HCT116 (cell line): ENCODE measurements at regions not wholly inside any gene's neighbourhood (a gene's known extent, or its start where the extent isn't known, plus 50 kb on each side); places are given as distances from the start of the nearest gene placed in this dataset.
"Not testable (repeated sequence)": the region's sequence is repeated elsewhere in the genome, so short reads cannot be mapped to it uniquely, and the experiment has no call there.

ENCODE experiments used
- ATAC-seq: fragments of 200-7000 bp; cut with Tn5 transposase; 2 replicates; pipeline ENCODE4 v1.9.1; 2020; ENCODE audit warnings: mild to moderate bottlenecking, moderate library complexity
- BruUV-seq: library from RNA; stranded (reverse); fragments of 400-500 nt; replicated peaks from 2 replicates; lab custom pipeline; 2021; lab: Mats Ljungman, UMichigan
- CTCF ChIA-PET: fragments of 300-600 bp; sonication (Branson Sonifier 250); formaldehyde crosslinking; loops from one replicate; lab custom pipeline; 2021; ENCODE audit warnings: antibody characterized with exemption; lab: Charles Lee
- POLR2A ChIA-PET: fragments of 300-600, 350-600 bp; sonication (Branson Sonifier 250); formaldehyde crosslinking; loops from one replicate; lab custom pipeline; 2021; ENCODE audit warnings: antibody characterized with exemption; lab: Charles Lee
- RAD21 ChIA-PET, 2 experiments: fragments of 300-600 bp; sonication (Branson Sonifier 250); formaldehyde crosslinking; loops; one replicate each; lab custom pipeline; 2023; ENCODE audit warnings: low total read pairs in 2 of 2; ENCODE audit not compliant: uncharacterized antibody in 2 of 2, unreplicated experiment in 2 of 2, low non-redundant PET in 1 of 2; lab: Charles Lee
- DNase-seq: peaks from one replicate; pipeline ENCODE4 v3.0.0-alpha.2; 2010; ENCODE audit warnings: low read depth, low spot score
- H2AFZ ChIP-seq: fragments of 200-600 bp; shearing (Covaris generic), sonication (generic); 2 replicates; pipeline ENCODE4 v1.6.1; 2017; ENCODE audit warnings: low read depth, mixed run types, mixed read lengths, antibody characterized with exemption, low read length; ENCODE audit not compliant: poor library complexity, severe bottlenecking
- H3K27ac ChIP-seq: 2 replicates; pipeline ENCODE4 v1.5.1; 2012; ENCODE audit warnings: low read depth, low read length
- H3K27me3 ChIP-seq: fragments of 200-600 bp; sonication (generic); 2 replicates; pipeline ENCODE4 v1.6.1; 2016; ENCODE audit warnings: mixed run types, low read length, mixed read lengths; ENCODE audit not compliant: insufficient read depth
- H3K36me3 ChIP-seq, 2 experiments: fragments of 200-500 bp in 1 of 2; fragments of 200-600 bp in 1 of 2; sonication (Bioruptor generic) in 1 of 2; sonication (generic) in 1 of 2; 2 replicates each; pipeline versions ENCODE4 v1.5.1 to v1.6.1; 2014 to 2016; ENCODE audit warnings: low read length in 2 of 2, inconsistent platforms in 1 of 2, mixed read lengths in 1 of 2, mixed run types in 1 of 2; ENCODE audit not compliant: insufficient read depth in 2 of 2, control insufficient read depth in 1 of 2
- H3K4me1 ChIP-seq, 2 experiments: fragments of 200-600 bp in 1 of 2; sonication (generic) in 1 of 2; 2 replicates each; pipeline versions ENCODE4 v1.5.1 to v1.6.1; 2012 to 2017; ENCODE audit warnings: low read length in 2 of 2, inconsistent platforms in 1 of 2, mild to moderate bottlenecking in 1 of 2, mixed read lengths in 1 of 2, mixed run types in 1 of 2, moderate library complexity in 1 of 2; ENCODE audit not compliant: insufficient read depth in 2 of 2, control insufficient read depth in 1 of 2
- H3K4me2 ChIP-seq: fragments of 200-600 bp; sonication (generic); 2 replicates; pipeline ENCODE4 v1.6.1; 2017; ENCODE audit warnings: mixed run types, low read length, mixed read lengths
- H3K4me3 ChIP-seq, 2 experiments: fragments of 200-600 bp in 1 of 2; sonication (generic) in 1 of 2; replicated peaks in 1 of 2; 2 replicates each; pipeline ENCODE4 v1.5.1; 2011 to 2016; ENCODE audit warnings: low read length in 2 of 2, control low read depth in 1 of 2, low read depth in 1 of 2, mild to moderate bottlenecking in 1 of 2, mixed read lengths in 1 of 2, mixed run types in 1 of 2
- H3K79me2 ChIP-seq: fragments of 200-600 bp; sonication (generic); 2 replicates; pipeline ENCODE4 v1.6.1; 2017; ENCODE audit warnings: mild to moderate bottlenecking, mixed run types, low read length, moderate library complexity, mixed read lengths; ENCODE audit not compliant: insufficient read depth
- H3K9ac ChIP-seq: fragments of 200-600 bp; sonication (generic); 2 replicates; pipeline ENCODE4 v1.6.1; 2016; ENCODE audit warnings: low read length, mixed read lengths
- H3K9me2 ChIP-seq: fragments of 200-600 bp; sonication (generic), shearing (Covaris generic); 2 replicates; pipeline ENCODE4 v1.6.1; 2017; ENCODE audit warnings: mixed run types, mild to moderate bottlenecking, moderate library complexity; ENCODE audit not compliant: insufficient read depth
- H3K9me3 ChIP-seq, 2 experiments: fragments of 200-500 bp in 1 of 2; fragments of 200-600 bp in 1 of 2; sonication (Bioruptor generic) in 1 of 2; sonication (generic) in 1 of 2; 2 replicates each; pipeline ENCODE4 v1.6.1; 2014 to 2017; ENCODE audit warnings: low read length in 2 of 2, mixed read lengths in 2 of 2, inconsistent platforms in 1 of 2, low read depth in 1 of 2, mild to moderate bottlenecking in 1 of 2, mixed run types in 1 of 2, moderate library complexity in 1 of 2; ENCODE audit not compliant: control insufficient read depth in 1 of 2, insufficient read depth in 1 of 2
- H4K20me1 ChIP-seq: fragments of 200-600 bp; sonication (generic), shearing (Covaris generic); 2 replicates; pipeline ENCODE4 v1.6.1; 2017; ENCODE audit warnings: mixed run types, mild to moderate bottlenecking, moderate library complexity; ENCODE audit not compliant: insufficient read depth
- ATF3 ChIP-seq: IDR thresholded peaks from 2 replicates; pipeline ENCODE4 v1.6.1; 2012
- CBX3 ChIP-seq: IDR thresholded peaks from 2 replicates; pipeline ENCODE4 v1.6.1; 2012; ENCODE audit warnings: low read depth
- CEBPB ChIP-seq: IDR thresholded peaks from 2 replicates; pipeline ENCODE4 v1.6.1; 2012; ENCODE audit warnings: low read depth
- EGR1 ChIP-seq: IDR thresholded peaks from 2 replicates; pipeline ENCODE4 v1.6.1; 2012; ENCODE audit warnings: low read depth
- ELF1 ChIP-seq: IDR thresholded peaks from 2 replicates; pipeline ENCODE4 v1.6.1; 2012; ENCODE audit warnings: low read depth, borderline replicate concordance
- FOSL1 ChIP-seq: IDR thresholded peaks from 2 replicates; pipeline ENCODE4 v1.6.1; 2012; ENCODE audit warnings: low read depth
- JUND ChIP-seq: IDR thresholded peaks from 2 replicates; pipeline ENCODE4 v1.6.1; 2012
- MAX ChIP-seq: IDR thresholded peaks from 2 replicates; pipeline ENCODE4 v1.6.1; 2012
- POLR2A ChIP-seq: IDR thresholded peaks from 2 replicates; pipeline ENCODE4 v1.7.0; 2011; ENCODE audit warnings: borderline replicate concordance; ENCODE audit not compliant: insufficient read depth, insufficient read length; ENCODE audit errors: extremely low read depth
- POLR2AphosphoS5 ChIP-seq: IDR thresholded peaks from 2 replicates; pipeline ENCODE4 v1.6.1; 2011; ENCODE audit warnings: mild to moderate bottlenecking, low read depth, low read length, moderate library complexity
- RAD21 ChIP-seq: IDR thresholded peaks from 2 replicates; pipeline ENCODE4 v1.6.1; 2012; ENCODE audit warnings: low read depth, mild to moderate bottlenecking
- SIN3A ChIP-seq: IDR thresholded peaks from 2 replicates; pipeline ENCODE4 v1.6.1; 2012; ENCODE audit warnings: low read depth
- SRF ChIP-seq: IDR thresholded peaks from 2 replicates; pipeline ENCODE4 v1.6.1; 2012; ENCODE audit warnings: low read depth
- TCF7L2 ChIP-seq: IDR thresholded peaks from 2 replicates; pipeline ENCODE4 v1.7.0; 2011; ENCODE audit warnings: borderline replicate concordance, inconsistent platforms; ENCODE audit not compliant: insufficient read depth, insufficient read length; ENCODE audit errors: extremely low read depth
- YY1 ChIP-seq: IDR thresholded peaks from 2 replicates; pipeline ENCODE4 v1.6.1; 2011; ENCODE audit warnings: low read length, low read depth, moderate library complexity, mild to moderate bottlenecking; ENCODE audit not compliant: insufficient replicate concordance; ENCODE audit errors: extremely low read depth
- ZBTB33 ChIP-seq: IDR thresholded peaks from 2 replicates; pipeline ENCODE4 v1.6.1; 2011; ENCODE audit warnings: mild to moderate bottlenecking, low read length, moderate library complexity; ENCODE audit not compliant: insufficient replicate concordance; ENCODE audit errors: extremely low read depth
- ZFX ChIP-seq: fragments of 450-650 bp; IDR thresholded peaks from 2 replicates; pipeline ENCODE4 v1.6.1; 2017
- ZNF274 ChIP-seq: fragments of 200-500 bp; sonication (Bioruptor generic); IDR thresholded peaks from 2 replicates; pipeline ENCODE4 v1.6.1; 2014; ENCODE audit warnings: mild to moderate bottlenecking, low read depth, low read length, inconsistent platforms
- intact Hi-C: fragments of 100-400 bp; cut with micrococcal nuclease; formaldehyde crosslinking; loops from 2 replicates; pipeline ENCODE4 v1.10.0; 2022

- H2AFZ ChIP-seq, result no peak overlapping the region
- H3K27ac ChIP-seq, result no peak overlapping the region
- H3K9ac ChIP-seq, result no peak overlapping the region
- no peak for TF ChIP-seq JUND
- no peak for TF ChIP-seq POLR2AphosphoS5
- TF ChIP-seq ATF3, result no peak
- no peak for TF ChIP-seq SRF
- no peak for TF ChIP-seq EGR1
- no peak for TF ChIP-seq CEBPB
- TF ChIP-seq FOSL1, result no peak
- no peak for TF ChIP-seq YY1
- TF ChIP-seq SIN3A, result no peak
- no peak for TF ChIP-seq ELF1
- TF ChIP-seq POLR2A, result no peak
- TF ChIP-seq ZNF274, result no peak
- TF ChIP-seq ZFX, result no peak
- no peak for TF ChIP-seq MAX
- TF ChIP-seq ZBTB33, result no peak
- no peak for TF ChIP-seq CBX3
- TF ChIP-seq TCF7L2, result no peak
- no peak for TF ChIP-seq RAD21
- TF ChIP-seq, all 23 proteins: peak for 0
- ChIA-PET RAD21 (no interaction called here), POLR2A (no interaction called here), CTCF (no interaction called here)
- Histone ChIP-seq H3K4me1 (no peaks in the 10 kb centered on the region), H3K9me2 (no peaks in the 10 kb centered on the region), H4K20me1 (no peaks in the 10 kb centered on the region), H3K79me2 (no peaks in the 10 kb centered on the region), H3K4me3 (no peak overlapping the region), H3K27me3 (no peaks in the 10 kb centered on the region), H3K36me3 (no peaks in the 10 kb centered on the region), H3K4me2 (no peak overlapping the region), H3K9me3 (peaks cover 3 to 19% of the 10 kb centered on the region in 2 experiments; a peak in 2 of 4 replicates)
- ATAC-seq (no peak), DNase-seq (no peak)
- no TSS peak for BruUV-seq
- intact Hi-C loops, result no loop called here
Measured at GRCh38 chr13:38072696-38073095, 203.1 kb upstream of the TRPC4 start.

- H3K9me2 ChIP-seq, H3K4me2 ChIP-seq, ATAC-seq, POLR2A ChIA-PET, CTCF ChIA-PET, DNase-seq, H3K27ac ChIP-seq, H3K36me3 ChIP-seq, H2AFZ ChIP-seq, intact Hi-C loops, H4K20me1 ChIP-seq, H3K9ac ChIP-seq, H3K4me3 ChIP-seq, H3K4me1 ChIP-seq, H3K79me2 ChIP-seq, H3K27me3 ChIP-seq, BruUV-seq, RAD21 ChIA-PET: not testable (repeated sequence)
- H3K9me3 ChIP-seq, result peaks cover 3 to 16% of the 10 kb centered on the region in 2 experiments; a peak in 2 of 4 replicates
Measured at GRCh38 chr13:38071340-38071739, 201.8 kb upstream of the TRPC4 start.
